ENCODE measurements at regions not wholly inside any gene's neighbourhood (a gene's known extent, or its start where the extent isn't known, plus 50 kb on each side); places are given as distances from the start of the nearest gene placed in this dataset.

GRCh38 chr12:66932126-66932525, 253.2 kb upstream of the GRIP1 start:
- intact Hi-C loops (cut with DNase I), result no loop called here
- Histone ChIP-seq H3K36me3 (no peaks in the 10 kb centered on the region), H3K4me1 (no peaks in the 10 kb centered on the region), H3K27ac (no peak overlapping the region), H3K27me3 (no peaks in the 10 kb centered on the region), H3K9ac (ENCODE audit: low read depth in 2 of 2, low read length in 2 of 2) (no peak overlapping the region), H3K4me3 (no peak overlapping the region), H3K9me3 (no peaks in the 10 kb centered on the region)
- DNase-seq, result no peak
- TF ChIP-seq CTCF (IDR thresholded peaks at IDR 0.05), result no peak

GRCh38 chr12:66934302-66935062, 255.6 kb upstream of the GRIP1 start:
- intact Hi-C loops (cut with DNase I), result no loop called here
- Histone ChIP-seq H3K4me1 (no peaks in the 10 kb centered on the region), H3K9ac (ENCODE audit: low read depth in 2 of 2, low read length in 2 of 2) (no peak overlapping the region), H3K4me3 (no peak overlapping the region), H3K27me3 (no peaks in the 10 kb centered on the region), H3K27ac (no peak overlapping the region), H3K36me3 (no peaks in the 10 kb centered on the region), H3K9me3 (no peaks in the 10 kb centered on the region)
- TF ChIP-seq CTCF (IDR thresholded peaks at IDR 0.05), result no peak
- DNase-seq, result no peak

- no peaks in the 10 kb centered on the region for H3K36me3 ChIP-seq
- no peaks in the 10 kb centered on the region for H3K4me1 ChIP-seq
- H3K9me3 ChIP-seq, result no peaks in the 10 kb centered on the region
- no peak overlapping the region for H3K27ac ChIP-seq
- H3K27me3 ChIP-seq, result no peaks in the 10 kb centered on the region
- H3K9ac ChIP-seq (ENCODE audit: low read depth in 2 of 2, low read length in 2 of 2), result no peak overlapping the region
- no peak for TF ChIP-seq CTCF (IDR thresholded peaks at IDR 0.05)
- intact Hi-C loops (cut with DNase I), result no loop called here
- no peak for DNase-seq
- H3K4me3 ChIP-seq, result no peak overlapping the region
Observed at GRCh38 chr12:66941150-66941549, 262.3 kb upstream of the GRIP1 start.

GRCh38 chr12:66942741-66943465, 264.0 kb upstream of the GRIP1 start:
- intact Hi-C loops (cut with DNase I), result no loop called here

GRCh38 chr12:66944365-66944764, 265.5 kb upstream of the GRIP1 start:
- no peak for DNase-seq
- Histone ChIP-seq H3K36me3 (no peaks in the 10 kb centered on the region), H3K27me3 (no peaks in the 10 kb centered on the region), H3K27ac (no peak overlapping the region), H3K9ac (ENCODE audit: low read depth in 2 of 2, low read length in 2 of 2) (no peak overlapping the region), H3K4me3 (no peak overlapping the region), H3K4me1 (no peaks in the 10 kb centered on the region), H3K9me3 (no peaks in the 10 kb centered on the region)
- TF ChIP-seq CTCF (IDR thresholded peaks at IDR 0.05), result no peak
- intact Hi-C loops (cut with DNase I), result no loop called here

More at GRCh38 chr12:66942741-66943465, 264.0 kb upstream of the GRIP1 start:
- H3K27ac ChIP-seq, result no peak overlapping the region
- H3K4me1 ChIP-seq, result no peaks in the 10 kb centered on the region
- no peak overlapping the region for H3K4me3 ChIP-seq
- TF ChIP-seq CTCF (IDR thresholded peaks at IDR 0.05), result no peak
- no peak overlapping the region for H3K9ac ChIP-seq (ENCODE audit: low read depth in 2 of 2, low read length in 2 of 2)
- DNase-seq, result no peak
- no peaks in the 10 kb centered on the region for H3K36me3 ChIP-seq
- no peaks in the 10 kb centered on the region for H3K9me3 ChIP-seq
- H3K27me3 ChIP-seq, result no peaks in the 10 kb centered on the region
